IgD-negative memory B cell (primary cell): ENCODE measurements at regions not wholly inside any gene's neighbourhood (a gene's known extent, or its start where the extent isn't known, plus 50 kb on each side); places are given as distances from the start of the nearest gene placed in this dataset.
"Not testable (repeated sequence)": the region's sequence is repeated elsewhere in the genome, so short reads cannot be mapped to it uniquely, and the experiment has no call there.

Experiments
- H3K27ac Mint-ChIP-seq, 3 donors: one replicate each; pipeline ENCODE4 v1.8.0; 2020 to 2022; ENCODE audit warnings: mild to moderate bottlenecking in 3 of 3, mixed read lengths in 3 of 3, moderate library complexity in 1 of 3
- H3K27me3 Mint-ChIP-seq: one replicate; pipeline ENCODE4 v1.8.0; 2021; ENCODE audit warnings: mixed read lengths
- H3K36me3 Mint-ChIP-seq: one replicate; pipeline ENCODE4 v1.8.0; 2020; ENCODE audit warnings: mild to moderate bottlenecking, mixed read lengths
- H3K4me1 Mint-ChIP-seq, 3 donors: one replicate each; pipeline ENCODE4 v1.8.0; 2020 to 2022; ENCODE audit warnings: mixed read lengths in 3 of 3, mild to moderate bottlenecking in 1 of 3
- H3K4me3 Mint-ChIP-seq, 4 donors: one replicate each; pipeline ENCODE4 v1.8.0; 2020 to 2022; ENCODE audit warnings: mild to moderate bottlenecking in 4 of 4, mixed read lengths in 4 of 4, moderate library complexity in 3 of 4
- H3K9me3 Mint-ChIP-seq, 3 donors: one replicate each; pipeline ENCODE4 v1.8.0; 2020 to 2021; ENCODE audit warnings: mixed read lengths in 3 of 3, mild to moderate bottlenecking in 1 of 3

DNA sequence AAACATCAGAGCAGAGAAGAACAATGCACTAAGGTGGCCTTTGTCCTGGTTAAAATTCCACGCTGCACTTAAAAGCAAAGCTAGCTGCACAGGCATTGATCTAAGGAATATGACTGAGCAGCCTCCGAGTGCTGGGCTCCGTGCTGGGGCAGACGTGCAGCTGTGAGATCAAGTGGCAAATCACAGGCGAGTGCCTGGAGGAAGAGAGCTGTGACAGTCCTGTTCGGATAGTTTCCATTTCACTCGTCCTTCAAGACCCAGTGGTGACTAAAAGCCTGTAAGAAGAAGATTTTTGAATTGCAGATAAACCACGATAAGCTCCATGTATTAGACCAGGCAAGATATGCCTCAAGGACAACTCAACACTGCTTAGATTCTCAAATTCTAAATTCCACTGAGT lies 247.9 kb downstream of the ANKRD60 start:
- Mint-ChIP-seq H3K4me1 (no peaks in the 10 kb centered on the region), H3K4me3 (no peak overlapping the region), H3K27me3 (peaks cover 11% of the 10 kb centered on the region), H3K36me3 (peaks cover 1% of the 10 kb centered on the region), H3K27ac (no peak overlapping the region), H3K9me3 (no peaks in the 10 kb centered on the region)

DNA sequence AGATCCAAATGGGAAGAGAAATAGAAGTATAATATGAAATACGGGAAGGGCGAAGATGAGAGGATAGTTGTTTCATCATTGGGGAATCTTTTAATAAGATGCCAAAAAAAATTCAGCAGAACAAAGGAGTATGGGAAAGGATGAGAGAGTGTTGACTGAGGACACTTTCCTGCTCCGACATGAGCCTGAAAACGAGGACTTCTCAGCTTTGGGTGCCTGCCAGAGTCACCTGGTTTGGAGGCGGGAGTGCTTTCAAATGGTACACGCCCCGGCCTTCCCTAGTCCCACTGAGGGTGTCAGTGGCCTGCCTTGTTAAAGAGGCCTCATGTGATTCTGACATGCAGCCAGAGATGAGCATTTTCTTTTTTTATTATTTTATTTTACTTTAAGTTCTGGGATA lies 250.9 kb downstream of the ANKRD60 start:
- peaks cover 0 to 3% (median 2%) of the 10 kb centered on the region in 3 donors for H3K9me3 Mint-ChIP-seq
- no peak overlapping the region for H3K27ac Mint-ChIP-seq
- H3K27me3 Mint-ChIP-seq, result peaks cover 8% of the 10 kb centered on the region
- H3K36me3 Mint-ChIP-seq, result peaks cover 1% of the 10 kb centered on the region
- no peaks in the 10 kb centered on the region for H3K4me1 Mint-ChIP-seq
- H3K4me3 Mint-ChIP-seq, result no peak overlapping the region

DNA sequence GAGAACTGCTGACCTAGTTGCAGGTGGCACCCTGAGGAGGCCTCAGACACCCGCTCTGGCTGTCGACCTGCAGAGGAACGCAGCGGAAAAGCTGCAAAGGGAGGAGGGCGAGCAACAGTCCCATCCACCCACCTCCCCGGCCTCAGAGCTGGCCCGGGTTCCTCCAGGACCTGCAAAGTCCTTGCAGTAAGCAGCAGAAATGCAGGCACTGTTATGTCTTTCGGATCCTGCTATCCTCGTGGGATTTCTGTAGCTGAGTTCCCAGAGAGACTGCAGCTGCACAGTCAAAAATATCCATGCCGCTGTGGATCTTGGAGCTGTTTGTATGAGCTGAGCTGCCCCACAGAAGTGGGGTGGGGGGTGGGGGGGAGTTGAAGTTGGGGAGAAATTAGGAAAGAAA lies 251.3 kb downstream of the ANKRD60 start:
- Mint-ChIP-seq H3K36me3 (peaks cover 1% of the 10 kb centered on the region), H3K9me3 (peaks cover 0 to 3% (median 2%) of the 10 kb centered on the region in 3 donors), H3K4me3 (no peak overlapping the region), H3K27ac (no peak overlapping the region), H3K27me3 (peaks cover 5% of the 10 kb centered on the region), H3K4me1 (no peaks in the 10 kb centered on the region)

DNA sequence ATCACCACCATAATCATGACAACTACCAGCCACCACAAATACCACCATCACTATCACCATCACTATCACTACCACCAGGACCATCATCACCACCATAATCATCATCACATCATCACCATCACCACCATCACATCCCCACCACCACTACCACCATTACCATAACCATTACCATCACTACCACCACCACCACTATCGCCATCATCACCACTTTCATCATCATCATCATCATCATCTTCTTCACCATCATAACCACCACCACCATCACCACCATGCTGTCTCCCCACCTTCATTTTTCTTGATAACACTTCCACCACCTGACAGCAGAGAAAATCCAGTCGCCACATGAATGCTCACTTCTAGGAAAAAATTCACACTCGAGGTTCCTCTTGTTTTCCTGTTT lies 253.6 kb downstream of the ANKRD60 start:
- Mint-ChIP-seq H3K4me1 (no peaks in the 10 kb centered on the region), H3K4me3 (no peak overlapping the region), H3K9me3 (peaks cover 0 to 3% (median 2%) of the 10 kb centered on the region in 3 donors), H3K36me3 (peaks cover 1% of the 10 kb centered on the region), H3K27ac (no peak overlapping the region), H3K27me3 (peaks cover 4% of the 10 kb centered on the region)

DNA sequence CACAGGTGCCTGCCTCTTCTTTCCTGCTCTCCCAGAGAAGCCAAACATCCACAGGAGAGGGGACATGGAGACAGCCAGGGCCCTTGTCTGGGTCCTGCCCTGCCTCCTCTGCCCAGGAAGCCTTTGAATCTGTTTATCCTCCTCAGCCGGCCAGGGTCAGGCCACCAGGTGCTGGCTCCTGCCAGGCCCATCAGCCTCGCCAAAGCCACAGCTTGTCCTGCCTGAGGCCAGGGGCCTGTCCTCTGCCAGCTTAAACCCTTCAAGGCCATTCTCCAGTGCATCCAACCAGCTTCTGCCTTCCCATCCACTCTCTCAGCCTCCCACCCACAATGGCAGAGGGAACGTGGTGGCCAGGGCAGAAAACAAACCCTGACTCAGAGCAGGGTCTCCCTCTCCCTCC lies 254.6 kb downstream of the ANKRD60 start:
- H3K27me3 Mint-ChIP-seq, result peaks cover 7% of the 10 kb centered on the region
- no peaks in the 10 kb centered on the region for H3K4me1 Mint-ChIP-seq
- peak overlapping the region in 1 of 4 donors; percentile 77 for H3K4me3 Mint-ChIP-seq
- peaks cover 1% of the 10 kb centered on the region for H3K36me3 Mint-ChIP-seq
- H3K27ac Mint-ChIP-seq, result no peak overlapping the region
- peaks cover 0 to 3% (median 2%) of the 10 kb centered on the region in 3 donors for H3K9me3 Mint-ChIP-seq

DNA sequence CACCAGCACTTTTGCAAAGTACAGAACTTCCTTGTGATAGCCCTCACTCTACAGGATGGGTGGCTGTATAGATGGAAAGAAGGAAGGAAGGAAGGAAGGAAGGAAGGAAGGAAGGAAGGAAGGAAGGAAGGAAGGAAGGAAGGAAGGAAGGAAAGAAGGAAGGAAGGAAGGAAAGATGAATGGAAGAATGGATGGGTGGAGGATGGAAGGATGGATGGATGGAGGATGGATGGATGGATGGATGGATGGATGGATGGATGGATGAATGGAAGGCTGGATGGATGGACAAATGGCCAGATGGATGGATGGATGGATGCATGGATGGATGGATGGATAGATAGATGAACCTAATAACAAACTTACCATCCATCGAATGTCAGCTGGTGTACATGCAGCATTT lies 256.9 kb downstream of the ANKRD60 start:
- H3K27ac Mint-ChIP-seq, result not testable (repeated sequence)
- peaks cover 11% of the 10 kb centered on the region for H3K27me3 Mint-ChIP-seq

DNA sequence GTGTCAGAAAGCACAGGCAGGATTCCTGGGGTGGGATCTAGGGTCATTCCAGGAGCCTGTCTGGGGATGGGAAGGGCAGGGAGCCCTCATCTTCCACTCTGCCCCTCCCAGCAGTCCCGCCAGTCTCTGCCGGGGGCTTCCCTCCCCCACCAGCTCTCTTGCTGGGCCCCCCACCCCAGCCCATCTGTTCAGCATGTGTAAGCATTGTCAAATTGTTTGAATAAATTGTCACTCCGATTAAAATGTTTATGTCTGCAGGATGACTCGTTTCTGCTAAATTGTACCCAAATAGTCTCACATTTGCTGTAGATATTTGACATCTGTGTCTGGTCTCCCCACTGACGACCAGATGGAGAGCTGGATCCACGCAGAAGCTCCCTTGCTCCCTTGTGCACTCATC lies 257.6 kb downstream of the ANKRD60 start:
- H3K27ac Mint-ChIP-seq, result no peak overlapping the region
- peaks cover 0 to 3% (median 2%) of the 10 kb centered on the region in 3 donors for H3K9me3 Mint-ChIP-seq
- H3K4me3 Mint-ChIP-seq, result no peak overlapping the region
- H3K36me3 Mint-ChIP-seq, result no peaks in the 10 kb centered on the region
- peaks cover 12% of the 10 kb centered on the region for H3K27me3 Mint-ChIP-seq
- H3K4me1 Mint-ChIP-seq, result no peaks in the 10 kb centered on the region

More for the DNA sequence above, 256.9 kb downstream of the ANKRD60 start:
- H3K9me3 Mint-ChIP-seq, H3K4me1 Mint-ChIP-seq, H3K4me3 Mint-ChIP-seq, H3K36me3 Mint-ChIP-seq: not testable (repeated sequence)

DNA sequence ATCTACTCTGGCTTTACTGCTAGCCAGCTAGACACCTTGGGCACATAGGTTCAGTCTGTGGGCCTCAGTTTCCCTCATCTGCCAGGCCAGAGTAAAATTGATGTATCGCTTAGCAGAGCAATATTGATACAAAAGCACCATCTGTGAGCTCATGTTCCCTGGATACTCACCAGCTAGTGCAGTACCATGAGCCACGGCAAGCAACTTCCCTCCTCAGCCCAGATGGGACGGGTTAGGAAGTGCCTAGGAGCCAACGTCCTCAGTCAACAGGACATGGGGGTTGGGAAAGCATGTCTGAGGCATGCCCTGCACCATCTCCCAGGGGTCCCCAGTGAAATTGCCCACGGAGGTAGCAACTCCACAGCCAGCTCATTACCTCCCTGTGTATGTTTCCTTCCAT lies 258.3 kb downstream of the ANKRD60 start:
- Mint-ChIP-seq H3K27ac (no peak overlapping the region), H3K36me3 (no peaks in the 10 kb centered on the region), H3K4me1 (no peaks in the 10 kb centered on the region), H3K4me3 (no peak overlapping the region), H3K9me3 (peaks cover 0 to 3% (median 2%) of the 10 kb centered on the region in 3 donors), H3K27me3 (peaks cover 16% of the 10 kb centered on the region)

DNA sequence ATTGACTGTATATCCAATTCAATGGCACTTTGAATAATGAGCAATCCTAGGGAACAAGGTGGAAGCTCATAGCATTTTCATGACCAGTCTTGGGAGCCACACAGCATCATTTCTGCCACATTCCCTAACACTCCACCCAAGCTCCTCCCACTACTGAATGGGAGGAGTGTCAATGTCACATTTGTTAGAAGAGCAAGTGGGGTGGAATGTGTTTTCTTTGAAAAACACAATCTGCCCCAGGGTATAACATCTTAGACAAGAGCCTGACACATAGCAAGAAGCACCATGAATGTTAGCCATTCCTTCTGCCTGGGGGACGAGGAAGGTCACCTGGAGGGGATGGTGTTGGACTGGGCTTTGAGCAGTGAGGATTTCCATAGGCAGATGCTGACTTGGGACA lies 258.3 kb upstream of the PMEPA1 start:
- H3K9me3 Mint-ChIP-seq, result no peaks in the 10 kb centered on the region
- no peaks in the 10 kb centered on the region for H3K36me3 Mint-ChIP-seq
- no peak overlapping the region for H3K4me3 Mint-ChIP-seq
- no peaks in the 10 kb centered on the region for H3K4me1 Mint-ChIP-seq
- no peak overlapping the region for H3K27ac Mint-ChIP-seq
- H3K27me3 Mint-ChIP-seq, result peaks cover 17% of the 10 kb centered on the region

DNA sequence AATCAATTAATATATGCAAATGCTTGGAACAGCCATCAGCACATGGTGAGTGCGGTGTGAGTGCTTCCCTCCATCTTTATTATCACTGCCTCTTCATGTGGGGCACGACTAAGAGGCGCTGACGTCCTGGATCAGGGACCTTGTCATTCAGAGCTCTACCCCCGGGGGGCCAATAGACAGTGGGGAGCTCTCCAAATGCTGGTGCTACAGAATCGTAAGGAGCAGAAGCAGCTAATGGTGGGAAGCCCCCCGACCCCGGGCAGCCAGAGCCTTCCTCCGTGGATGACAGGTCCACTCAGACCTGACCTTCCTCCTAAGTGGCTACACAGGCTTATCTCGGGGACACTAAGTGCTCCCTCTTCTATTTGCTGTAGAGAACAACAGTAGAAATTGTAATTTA lies 257.5 kb upstream of the PMEPA1 start:
- Mint-ChIP-seq H3K36me3 (no peaks in the 10 kb centered on the region), H3K27me3 (peaks cover 17% of the 10 kb centered on the region), H3K4me1 (no peaks in the 10 kb centered on the region), H3K27ac (no peak overlapping the region), H3K9me3 (no peaks in the 10 kb centered on the region), H3K4me3 (no peak overlapping the region)

DNA sequence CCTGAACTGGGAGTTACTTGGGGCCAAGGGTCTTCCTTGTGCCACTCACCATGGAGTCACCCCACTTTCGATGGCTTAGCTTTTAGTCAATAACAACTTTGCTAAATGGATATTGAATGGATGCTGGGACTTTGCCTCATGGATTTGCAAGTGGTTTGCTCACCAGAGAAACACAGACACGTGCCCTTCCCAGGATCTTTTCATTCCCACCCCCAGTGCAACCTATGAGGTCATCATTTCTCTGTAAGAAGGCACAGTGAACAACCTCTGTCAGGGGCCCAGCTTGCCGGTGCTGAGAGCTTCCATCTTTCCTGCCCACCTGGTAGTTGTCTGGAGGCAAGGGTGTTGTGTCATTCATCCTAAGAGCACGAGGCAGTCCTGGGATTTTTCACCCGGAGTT lies 256.8 kb upstream of the PMEPA1 start:
- Mint-ChIP-seq H3K4me1 (no peaks in the 10 kb centered on the region), H3K27me3 (peaks cover 17% of the 10 kb centered on the region), H3K36me3 (no peaks in the 10 kb centered on the region), H3K27ac (no peak overlapping the region), H3K4me3 (no peak overlapping the region), H3K9me3 (no peaks in the 10 kb centered on the region)

DNA sequence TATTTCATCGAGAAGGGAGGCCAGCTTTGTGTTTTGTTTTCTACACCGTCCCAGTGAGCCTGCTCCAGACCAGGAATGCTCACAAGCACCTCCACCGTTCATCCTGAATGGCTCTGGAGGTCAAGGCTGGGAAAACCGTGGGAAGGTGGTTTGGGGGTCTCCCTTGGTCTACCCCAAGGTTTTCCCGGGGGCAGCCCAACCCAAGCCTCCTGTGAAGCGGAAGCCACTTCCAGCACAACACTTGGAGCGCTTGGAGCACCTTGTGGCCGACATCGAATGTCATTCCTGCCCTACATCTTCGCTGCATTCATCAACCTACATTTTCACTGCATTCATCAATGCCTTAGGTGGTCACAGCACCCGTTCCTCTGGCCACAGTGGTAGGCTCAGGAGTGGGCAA lies 255.6 kb upstream of the PMEPA1 start:
- H3K27ac Mint-ChIP-seq, result no peak overlapping the region
- H3K4me1 Mint-ChIP-seq, result no peaks in the 10 kb centered on the region
- H3K27me3 Mint-ChIP-seq, result peaks cover 19% of the 10 kb centered on the region
- no peak overlapping the region for H3K4me3 Mint-ChIP-seq
- no peaks in the 10 kb centered on the region for H3K9me3 Mint-ChIP-seq
- H3K36me3 Mint-ChIP-seq, result no peaks in the 10 kb centered on the region

DNA sequence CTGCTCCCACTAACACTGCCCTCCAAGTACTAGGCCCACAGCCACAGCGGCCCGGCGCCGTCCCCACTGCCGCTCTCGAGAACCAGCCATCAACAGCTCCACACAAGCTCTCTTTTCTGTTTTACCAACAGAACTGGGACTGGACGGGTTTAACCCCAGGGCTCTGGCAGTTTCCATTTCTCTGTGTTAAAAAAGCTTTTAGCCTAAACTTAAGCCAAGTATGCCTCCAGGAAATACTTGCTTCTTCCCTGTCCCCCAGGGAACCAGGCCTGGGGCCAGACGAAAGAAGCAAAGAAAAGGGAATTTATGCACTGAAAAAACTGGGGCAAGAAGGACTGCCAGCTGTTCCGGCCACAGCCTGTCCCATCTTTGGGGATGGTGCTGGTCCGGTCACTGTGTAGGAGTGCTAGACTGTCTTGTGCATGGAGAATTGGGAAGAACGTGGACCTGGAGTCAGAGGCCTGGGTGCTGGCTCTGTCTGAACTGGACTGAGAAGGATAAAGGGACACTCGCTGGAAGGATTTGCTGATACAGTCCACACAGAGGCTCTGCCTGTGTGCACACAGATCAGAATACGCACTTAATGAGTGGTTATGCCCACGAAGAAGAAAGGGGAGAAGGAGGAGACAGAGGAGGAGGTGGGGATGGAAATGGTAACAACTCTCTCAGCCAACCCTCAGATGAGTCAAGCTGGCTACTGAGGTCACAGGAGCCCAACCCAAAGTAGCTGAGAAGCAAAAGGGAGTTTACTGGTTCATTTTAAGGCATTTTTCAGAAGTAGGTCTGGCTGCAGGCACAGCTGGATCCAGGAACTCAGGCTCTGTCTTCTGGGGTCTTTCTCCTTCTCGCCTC lies 254.4 kb upstream of the PMEPA1 start:
- H3K27me3 Mint-ChIP-seq, result peaks cover 19% of the 10 kb centered on the region
- H3K36me3 Mint-ChIP-seq, result no peaks in the 10 kb centered on the region
- H3K4me3 Mint-ChIP-seq, result no peak overlapping the region
- H3K4me1 Mint-ChIP-seq, result no peaks in the 10 kb centered on the region
- H3K9me3 Mint-ChIP-seq, result no peaks in the 10 kb centered on the region
- no peak overlapping the region for H3K27ac Mint-ChIP-seq

DNA sequence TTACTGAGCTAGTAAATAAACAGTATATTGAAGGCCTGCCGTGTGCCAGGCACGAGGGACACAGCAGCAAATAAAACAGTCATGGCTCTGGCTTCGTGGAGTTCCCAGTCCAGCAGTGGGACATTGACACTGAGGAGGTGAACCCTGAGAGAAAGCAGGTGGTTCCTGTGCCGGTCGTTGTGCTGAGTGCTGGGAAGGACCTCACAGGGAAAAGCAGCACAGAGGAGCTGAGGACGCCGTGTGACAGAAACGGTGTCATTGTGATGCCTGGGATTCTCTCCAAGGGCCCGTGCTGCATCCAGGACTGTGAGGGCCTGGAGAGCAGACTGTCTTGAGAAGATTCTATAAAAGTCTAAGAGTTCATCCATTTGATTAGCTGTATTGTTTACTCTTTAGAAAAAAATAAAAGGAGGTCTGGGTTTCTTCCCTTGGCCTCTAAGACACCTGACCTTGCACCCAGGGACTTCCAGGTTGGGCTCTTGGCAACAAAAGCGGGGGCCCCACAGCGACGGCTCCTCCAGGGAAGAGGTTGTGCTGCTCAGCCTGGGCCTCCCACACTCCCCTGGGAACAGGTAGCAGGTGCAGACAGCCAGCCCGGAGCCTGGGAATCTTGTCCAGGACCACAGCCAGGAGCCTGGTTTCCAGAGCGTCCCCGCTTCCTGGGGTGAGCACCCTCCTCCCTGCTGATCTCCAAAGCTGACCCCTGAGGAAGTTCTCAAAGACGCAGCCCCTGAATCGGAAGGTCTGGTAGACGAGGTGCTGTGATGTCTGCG lies 251.2 kb upstream of the PMEPA1 start:
- Mint-ChIP-seq H3K27ac (no peak overlapping the region), H3K9me3 (no peaks in the 10 kb centered on the region), H3K27me3 (peaks cover 13% of the 10 kb centered on the region), H3K36me3 (no peaks in the 10 kb centered on the region), H3K4me3 (no peak overlapping the region), H3K4me1 (no peaks in the 10 kb centered on the region)

DNA sequence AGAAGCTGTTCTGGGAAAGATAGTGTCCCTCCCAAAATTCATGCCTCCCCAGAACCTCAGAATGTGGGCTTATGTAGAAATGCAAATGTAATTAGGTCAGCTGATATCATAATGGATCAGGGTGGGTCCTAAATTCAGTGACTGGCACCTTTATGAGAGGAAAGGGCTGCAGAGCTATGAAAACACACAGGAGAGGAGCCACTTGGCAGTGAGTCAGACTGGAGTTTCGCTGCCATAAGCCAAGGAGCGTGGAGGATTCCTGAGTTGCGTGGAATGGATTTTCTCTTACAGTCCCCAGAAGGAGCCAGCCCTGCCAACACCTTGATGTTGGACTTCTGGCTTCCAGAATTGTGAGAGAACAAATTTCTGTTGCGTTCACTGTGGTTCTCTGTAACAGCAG lies 249.8 kb upstream of the PMEPA1 start:
- H3K9me3 Mint-ChIP-seq, result peaks cover 0 to 4% (median 0%) of the 10 kb centered on the region in 3 donors
- peaks cover 8% of the 10 kb centered on the region for H3K27me3 Mint-ChIP-seq
- no peaks in the 10 kb centered on the region for H3K36me3 Mint-ChIP-seq
- H3K27ac Mint-ChIP-seq, result no peak overlapping the region
- H3K4me1 Mint-ChIP-seq, result peaks cover 0 to 2% (median 0%) of the 10 kb centered on the region in 3 donors
- no peak overlapping the region for H3K4me3 Mint-ChIP-seq
